GM21717 (cell line): ENCODE measurements at regions not wholly inside any gene's neighbourhood (a gene's known extent, or its start where the extent isn't known, plus 50 kb on each side); places are given as distances from the start of the nearest gene placed in this dataset.
"Not testable (repeated sequence)": the region's sequence is repeated elsewhere in the genome, so short reads cannot be mapped to it uniquely, and the experiment has no call there.

Source experiments
- ATAC-seq: cut with Tn5 transposase; IDR thresholded peaks from one replicate; pipeline ENCODE4 v1.9.1; 2021; ENCODE audit warnings: mild to moderate bottlenecking, moderate library complexity; ENCODE audit not compliant: unreplicated experiment

GRCh38 chr15:38797506-38797905, 232.9 kb upstream of the RASGRP1 start:
- not testable (repeated sequence) for ATAC-seq

- ATAC-seq, result not testable (repeated sequence)
These were observed 234.6 kb upstream of the RASGRP1 start for GRCh38 chr15:38799202-38799601.

- no peak for ATAC-seq
These were observed 245.0 kb upstream of the RASGRP1 start for GRCh38 chr15:38809621-38810020.

GRCh38 chr15:38810686-38811085, 246.1 kb upstream of the RASGRP1 start:
- no peak for ATAC-seq

- ATAC-seq, result not testable (repeated sequence)
These were observed 249.6 kb upstream of the RASGRP1 start for GRCh38 chr15:38814254-38814653.

GRCh38 chr15:38814891-38815290, 250.3 kb upstream of the RASGRP1 start:
- ATAC-seq, result no peak

- ATAC-seq, result peak; percentile 85
These were observed 253.0 kb upstream of the RASGRP1 start for GRCh38 chr15:38817427-38818156.

- no peak for ATAC-seq
These were observed 253.7 kb upstream of the RASGRP1 start for GRCh38 chr15:38818157-38818790.

GRCh38 chr15:38819387-38819950, 254.9 kb upstream of the RASGRP1 start:
- no peak for ATAC-seq

- ATAC-seq, result no peak
These were observed 258.6 kb upstream of the RASGRP1 start for GRCh38 chr15:38823263-38823662.

- no peak for ATAC-seq
These were observed 260.1 kb upstream of the RASGRP1 start for GRCh38 chr15:38824719-38825118.

GRCh38 chr15:38826880-38827279, 262.3 kb upstream of the RASGRP1 start:
- no peak for ATAC-seq

- no peak for ATAC-seq
These were observed 263.5 kb upstream of the RASGRP1 start for GRCh38 chr15:38828031-38828532.

- no peak for ATAC-seq
These were observed 264.5 kb upstream of the RASGRP1 start for GRCh38 chr15:38829086-38829485.

- ATAC-seq, result no peak
These were observed 277.6 kb upstream of the RASGRP1 start for GRCh38 chr15:38842226-38842625.

- no peak for ATAC-seq
These were observed 278.5 kb upstream of the RASGRP1 start for GRCh38 chr15:38843051-38843501.

GRCh38 chr15:38843736-38844590, 279.3 kb upstream of the RASGRP1 start:
- ATAC-seq, result no peak

- ATAC-seq, result no peak
These were observed 280.1 kb upstream of the RASGRP1 start for GRCh38 chr15:38844736-38845135.

- ATAC-seq, result no peak
These were observed 281.7 kb upstream of the RASGRP1 start for GRCh38 chr15:38846346-38846745.

GRCh38 chr15:38847666-38848065, 283.1 kb upstream of the RASGRP1 start:
- no peak for ATAC-seq

GRCh38 chr15:38849046-38849445, 284.4 kb upstream of the RASGRP1 start:
- no peak for ATAC-seq
